ENCODE measurements at regions not wholly inside any gene's neighbourhood (a gene's known extent, or its start where the extent isn't known, plus 50 kb on each side); places are given as distances from the start of the nearest gene placed in this dataset.
"Not testable (repeated sequence)": the region's sequence is repeated elsewhere in the genome, so short reads cannot be mapped to it uniquely, and the experiment has no call there.

- CTCF ChIA-PET, result no interaction called here
- Mint-ChIP-seq H3K4me1 (no peaks in the 10 kb centered on the region), H3K27ac (no peak overlapping the region), H3K27me3 (no peaks in the 10 kb centered on the region), H3K4me3 (no peak overlapping the region), H3K9me3 (peaks cover 2% of the 10 kb centered on the region), H3K36me3 (no peaks in the 10 kb centered on the region)
- DNase-seq, result no peak
Measured at GRCh38 chr3:34111361-34111760, 312.9 kb downstream of the PDCD6IP start.

GRCh38 chr3:34112261-34112660 lies 313.8 kb downstream of the PDCD6IP start:
- CTCF ChIA-PET, result interaction anchor here (1.0 kb wide), 1 partner anchor 108 kb away, joined by 3 read pairs; no protein-coding TSS in a partner anchor
- H3K36me3 Mint-ChIP-seq, H3K27me3 Mint-ChIP-seq, DNase-seq, H3K9me3 Mint-ChIP-seq, H3K4me3 Mint-ChIP-seq, H3K4me1 Mint-ChIP-seq, H3K27ac Mint-ChIP-seq: not testable (repeated sequence)

DNA sequence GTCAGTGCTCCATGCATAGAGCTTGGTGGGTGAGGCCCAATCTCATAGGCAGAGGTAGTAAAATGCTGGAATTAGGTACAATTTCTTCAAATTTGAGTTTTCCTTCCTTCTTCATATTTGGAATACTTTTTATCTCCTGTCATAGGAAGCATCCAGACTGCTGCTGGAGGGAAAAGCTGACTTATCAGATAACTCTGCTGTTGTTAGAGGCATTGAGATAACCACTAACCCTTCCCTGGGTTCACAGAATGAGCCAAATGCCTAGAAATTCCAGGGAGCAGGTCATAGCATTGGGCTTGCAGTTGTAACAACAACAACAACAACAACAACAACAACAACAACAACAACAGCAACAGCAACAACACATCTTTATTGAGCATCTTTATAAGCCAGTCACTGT lies 332.7 kb downstream of the PDCD6IP start:
- Mint-ChIP-seq H3K27ac (no peak overlapping the region), H3K4me3 (no peak overlapping the region), H3K9me3 (no peaks in the 10 kb centered on the region), H3K4me1 (no peaks in the 10 kb centered on the region), H3K27me3 (no peaks in the 10 kb centered on the region), H3K36me3 (no peaks in the 10 kb centered on the region)
- CTCF ChIA-PET, result no interaction called here
- no peak for DNase-seq

DNA sequence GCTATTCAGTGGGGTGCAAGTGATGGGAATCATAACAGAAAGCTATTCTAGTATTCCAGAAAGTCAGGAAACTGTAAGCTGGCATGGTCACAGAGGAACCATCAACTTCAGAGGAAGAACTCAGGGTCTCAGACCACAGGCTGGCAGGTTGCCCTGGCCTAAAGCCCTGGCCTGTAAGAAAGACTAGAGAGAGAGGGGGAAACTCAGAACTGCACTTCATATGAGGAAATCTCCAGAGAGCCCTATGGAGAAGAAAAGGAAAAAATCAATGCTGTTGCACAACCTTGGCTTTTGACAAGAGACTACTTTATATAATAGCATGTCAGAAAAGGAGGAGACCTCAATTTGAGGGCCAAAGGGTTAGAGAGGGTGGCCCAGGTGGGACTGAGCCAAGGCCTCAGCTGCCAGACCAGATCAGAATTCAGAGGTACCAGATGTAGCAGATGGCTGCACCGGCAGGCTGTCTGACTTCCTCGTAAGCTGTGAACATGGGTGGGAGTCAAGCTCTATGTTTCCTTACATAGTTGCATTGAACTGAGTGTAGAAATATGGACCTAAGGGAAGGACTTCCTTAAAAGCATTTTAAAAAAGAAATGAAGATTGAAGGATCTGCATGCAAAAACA lies 333.8 kb downstream of the PDCD6IP start:
- no peak for DNase-seq
- H3K9me3 Mint-ChIP-seq, result no peaks in the 10 kb centered on the region
- no peaks in the 10 kb centered on the region for H3K36me3 Mint-ChIP-seq
- no peaks in the 10 kb centered on the region for H3K4me1 Mint-ChIP-seq
- H3K27ac Mint-ChIP-seq, result no peak overlapping the region
- CTCF ChIA-PET, result no interaction called here
- H3K4me3 Mint-ChIP-seq, result no peak overlapping the region
- no peaks in the 10 kb centered on the region for H3K27me3 Mint-ChIP-seq

DNA sequence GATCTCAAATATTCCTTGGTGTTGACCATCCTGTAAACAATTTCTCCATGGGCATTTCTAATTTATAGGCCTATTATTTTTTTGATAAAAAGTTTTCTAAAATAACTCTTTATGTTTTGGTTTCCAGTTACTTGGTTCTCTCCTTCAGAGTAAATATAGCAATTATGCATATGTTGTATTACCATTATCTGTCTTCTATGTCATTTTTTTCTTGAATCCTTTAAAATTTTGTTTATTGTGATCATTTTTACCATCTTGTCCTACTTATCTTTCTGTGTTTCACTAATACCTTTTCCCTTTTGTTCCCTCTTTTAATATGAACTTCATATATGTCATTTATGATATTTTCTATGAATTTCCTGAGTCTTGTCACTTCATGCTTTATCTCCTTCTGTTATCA lies 341.1 kb downstream of the PDCD6IP start:
- no peak for DNase-seq
- Mint-ChIP-seq H3K4me3 (no peak overlapping the region), H3K4me1 (no peaks in the 10 kb centered on the region), H3K27me3 (no peaks in the 10 kb centered on the region), H3K36me3 (no peaks in the 10 kb centered on the region), H3K27ac (no peak overlapping the region), H3K9me3 (no peaks in the 10 kb centered on the region)
- CTCF ChIA-PET, result no interaction called here

GRCh38 chr3:34140616-34141015 lies 342.2 kb downstream of the PDCD6IP start:
- CTCF ChIA-PET, result no interaction called here
- Mint-ChIP-seq H3K4me1 (no peaks in the 10 kb centered on the region), H3K9me3 (no peaks in the 10 kb centered on the region)

GRCh38 chr3:34141841-34142337 lies 343.5 kb downstream of the PDCD6IP start:
- CTCF ChIA-PET, result no interaction called here
- Mint-ChIP-seq H3K27me3 (no peaks in the 10 kb centered on the region), H3K4me3 (no peak overlapping the region), H3K36me3 (no peaks in the 10 kb centered on the region), H3K4me1 (no peaks in the 10 kb centered on the region), H3K27ac (no peak overlapping the region), H3K9me3 (no peaks in the 10 kb centered on the region)
- DNase-seq, result no peak

More at GRCh38 chr3:34140616-34141015, 342.2 kb downstream of the PDCD6IP start:
- Mint-ChIP-seq H3K27ac (no peak overlapping the region), H3K27me3 (no peaks in the 10 kb centered on the region), H3K36me3 (no peaks in the 10 kb centered on the region), H3K4me3 (no peak overlapping the region)
- no peak for DNase-seq

GRCh38 chr3:34145796-34146195 lies 347.4 kb downstream of the PDCD6IP start:
- DNase-seq, result no peak
- no peaks in the 10 kb centered on the region for H3K9me3 Mint-ChIP-seq
- CTCF ChIA-PET, result no interaction called here
- no peaks in the 10 kb centered on the region for H3K36me3 Mint-ChIP-seq
- no peaks in the 10 kb centered on the region for H3K27me3 Mint-ChIP-seq
- H3K4me3 Mint-ChIP-seq, result no peak overlapping the region
- H3K4me1 Mint-ChIP-seq, result no peaks in the 10 kb centered on the region
- H3K27ac Mint-ChIP-seq, result no peak overlapping the region

GRCh38 chr3:34146596-34146995 lies 348.2 kb downstream of the PDCD6IP start:
- Mint-ChIP-seq H3K4me3 (no peak overlapping the region), H3K27ac (no peak overlapping the region), H3K27me3 (no peaks in the 10 kb centered on the region), H3K9me3 (no peaks in the 10 kb centered on the region), H3K4me1 (no peaks in the 10 kb centered on the region), H3K36me3 (no peaks in the 10 kb centered on the region)
- CTCF ChIA-PET, result no interaction called here
- DNase-seq, result no peak

DNA sequence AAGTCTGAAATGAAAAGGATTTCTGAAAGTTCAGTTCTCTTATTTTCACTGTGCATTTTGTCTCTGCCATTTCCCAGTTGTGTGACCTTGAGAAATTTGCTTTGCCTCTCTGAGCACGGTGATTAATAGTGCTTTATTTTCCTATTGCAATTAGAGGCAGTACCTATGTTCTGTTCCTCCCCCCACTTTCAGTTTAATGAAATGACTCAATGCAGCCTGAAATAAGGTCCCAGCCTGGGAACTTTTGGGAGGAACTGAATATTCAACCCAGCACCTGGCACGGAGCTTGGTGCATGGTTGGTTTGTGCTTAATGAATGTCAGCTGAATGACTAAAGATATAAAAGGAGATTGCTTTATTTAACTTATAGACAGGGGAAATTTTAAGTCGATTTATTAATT lies 352.6 kb downstream of the PDCD6IP start:
- Mint-ChIP-seq H3K27ac (no peak overlapping the region), H3K4me3 (no peak overlapping the region), H3K27me3 (no peaks in the 10 kb centered on the region), H3K4me1 (no peaks in the 10 kb centered on the region), H3K36me3 (no peaks in the 10 kb centered on the region), H3K9me3 (no peaks in the 10 kb centered on the region)
- CTCF ChIA-PET, result no interaction called here
- no peak for DNase-seq

DNA sequence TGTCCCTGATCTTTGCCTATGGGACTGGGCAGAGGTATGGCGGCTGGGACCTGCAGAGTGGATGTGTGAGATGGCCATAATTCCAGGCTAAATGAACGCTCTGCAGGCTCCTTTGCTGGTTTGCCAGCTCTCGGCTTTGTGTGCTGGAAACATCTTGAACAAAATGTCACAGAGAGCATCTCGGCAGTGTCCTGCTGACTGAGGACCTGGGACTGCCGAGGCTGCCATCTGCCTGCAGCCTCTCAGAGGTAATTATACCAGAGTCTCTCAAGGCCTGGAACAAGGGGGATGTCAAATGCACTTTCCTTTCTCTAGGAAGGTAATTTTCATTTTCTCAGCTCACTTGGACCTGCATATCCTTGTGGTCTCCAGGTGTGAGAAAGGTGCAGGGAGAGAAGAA lies 354.2 kb downstream of the PDCD6IP start:
- Mint-ChIP-seq H3K27me3 (no peaks in the 10 kb centered on the region), H3K4me3 (no peak overlapping the region), H3K27ac (no peak overlapping the region), H3K36me3 (no peaks in the 10 kb centered on the region), H3K9me3 (no peaks in the 10 kb centered on the region), H3K4me1 (no peaks in the 10 kb centered on the region)
- CTCF ChIA-PET, result no interaction called here
- DNase-seq, result no peak

- Mint-ChIP-seq H3K4me3 (no peak overlapping the region), H3K27me3 (no peaks in the 10 kb centered on the region), H3K9me3 (no peaks in the 10 kb centered on the region), H3K27ac (no peak overlapping the region), H3K36me3 (no peaks in the 10 kb centered on the region), H3K4me1 (no peaks in the 10 kb centered on the region)
- CTCF ChIA-PET, result no interaction called here
- no peak for DNase-seq
Measured at GRCh38 chr3:34155108-34155507, 356.7 kb downstream of the PDCD6IP start.

GRCh38 chr3:34155666-34156065 lies 357.2 kb downstream of the PDCD6IP start:
- DNase-seq, result no peak
- CTCF ChIA-PET, result no interaction called here
- Mint-ChIP-seq H3K4me1 (no peaks in the 10 kb centered on the region), H3K27ac (no peak overlapping the region), H3K36me3 (no peaks in the 10 kb centered on the region), H3K27me3 (no peaks in the 10 kb centered on the region), H3K4me3 (no peak overlapping the region), H3K9me3 (no peaks in the 10 kb centered on the region)

GRCh38 chr3:34157491-34157890 lies 359.1 kb downstream of the PDCD6IP start:
- H3K27me3 Mint-ChIP-seq, result no peaks in the 10 kb centered on the region
- CTCF ChIA-PET, result no interaction called here
- H3K4me1 Mint-ChIP-seq, result no peaks in the 10 kb centered on the region
- H3K27ac Mint-ChIP-seq, result no peak overlapping the region
- no peaks in the 10 kb centered on the region for H3K36me3 Mint-ChIP-seq
- DNase-seq, result no peak
- no peak overlapping the region for H3K4me3 Mint-ChIP-seq
- H3K9me3 Mint-ChIP-seq, result no peaks in the 10 kb centered on the region

DNA sequence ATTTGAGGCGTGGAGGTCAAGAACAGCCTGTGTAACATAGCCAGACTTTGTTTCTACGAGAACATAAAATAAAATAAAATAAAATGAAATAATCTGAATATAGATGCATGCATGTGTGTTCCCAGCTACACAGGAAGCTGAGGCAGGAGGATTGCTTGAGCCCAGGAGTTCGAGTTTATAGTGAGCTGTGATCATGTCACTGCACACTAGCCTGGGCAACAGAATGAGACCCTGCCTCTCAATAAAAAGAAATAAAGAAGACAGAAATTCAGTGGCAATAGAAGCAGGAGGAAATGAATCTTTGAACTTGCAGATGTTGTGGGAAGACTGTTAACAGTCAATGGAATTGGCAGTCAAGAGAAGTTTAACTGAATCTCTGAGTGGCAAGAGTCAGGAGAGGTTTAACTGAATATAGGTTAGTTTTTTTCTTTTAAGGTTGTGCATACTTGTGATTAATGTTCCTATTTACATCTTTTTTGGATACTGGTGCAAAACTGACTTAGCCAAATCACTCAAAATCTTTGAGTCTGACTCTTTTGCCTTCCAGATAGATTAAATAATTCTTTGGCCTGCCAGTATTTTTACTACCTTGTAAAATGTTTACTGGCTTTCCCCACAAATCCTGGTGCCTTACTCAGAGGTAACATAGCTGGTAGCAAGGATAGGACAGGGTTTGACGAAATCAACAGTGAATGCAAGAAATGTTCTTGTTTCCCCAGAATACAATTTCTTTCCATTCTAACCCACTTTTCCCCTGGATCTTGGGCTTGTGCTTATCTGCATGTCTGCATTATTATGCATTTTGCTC lies 361.4 kb downstream of the PDCD6IP start:
- no peak for DNase-seq
- Mint-ChIP-seq H3K4me3 (no peak overlapping the region), H3K36me3 (no peaks in the 10 kb centered on the region), H3K4me1 (no peaks in the 10 kb centered on the region), H3K27me3 (peaks cover 4% of the 10 kb centered on the region), H3K27ac (no peak overlapping the region), H3K9me3 (no peaks in the 10 kb centered on the region)
- CTCF ChIA-PET, result no interaction called here
